ENCODE measurements at regions not wholly inside any gene's neighbourhood (a gene's known extent, or its start where the extent isn't known, plus 50 kb on each side); places are given as distances from the start of the nearest gene placed in this dataset.

DNA sequence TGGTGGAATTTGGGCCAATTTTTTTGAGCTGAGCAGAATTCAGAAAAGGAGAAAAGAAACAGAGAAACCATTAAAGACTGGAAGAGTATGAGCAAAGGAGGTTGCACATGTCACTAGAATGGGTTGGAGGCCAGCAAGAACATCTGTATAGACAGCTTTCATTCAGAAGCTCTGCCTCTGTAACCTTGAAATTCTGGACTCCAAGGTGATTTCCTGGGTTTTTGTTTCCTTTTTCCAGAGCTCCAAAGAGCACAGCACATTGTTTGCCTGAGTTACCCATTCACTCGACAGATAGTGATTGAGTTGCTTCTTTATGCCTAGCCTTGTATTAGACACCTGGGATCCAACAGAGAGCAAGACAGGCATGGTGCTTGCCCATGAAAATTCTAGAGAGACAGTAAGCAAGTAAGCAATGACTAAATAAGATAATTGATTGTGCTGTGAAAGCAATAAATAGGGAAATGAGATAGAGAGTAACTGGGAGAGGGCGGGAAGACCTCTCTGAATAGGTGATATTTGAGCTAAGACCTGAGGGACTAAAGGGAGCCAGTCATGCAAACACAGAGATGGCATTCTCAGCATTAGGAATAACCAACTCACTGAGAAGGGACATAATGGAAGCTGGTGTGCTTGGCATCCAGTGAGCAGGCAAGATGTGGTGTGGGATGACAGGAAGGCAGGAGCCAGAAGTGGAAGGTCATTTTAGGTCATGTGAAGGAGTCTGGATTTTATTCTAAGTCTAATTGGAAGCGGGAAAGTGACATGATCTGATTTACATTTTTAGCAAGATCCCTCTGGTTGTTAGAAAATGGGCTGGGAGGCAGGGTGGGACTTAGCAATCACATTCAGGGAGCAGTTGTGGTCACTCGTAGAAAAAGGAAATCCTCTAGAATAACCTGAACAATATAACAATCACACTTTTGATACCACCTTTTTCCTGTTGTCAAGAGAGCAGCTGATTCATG is 197.5 kb downstream of the HS3ST3A1 start:
- TF ChIP-seq, protein P1, sequence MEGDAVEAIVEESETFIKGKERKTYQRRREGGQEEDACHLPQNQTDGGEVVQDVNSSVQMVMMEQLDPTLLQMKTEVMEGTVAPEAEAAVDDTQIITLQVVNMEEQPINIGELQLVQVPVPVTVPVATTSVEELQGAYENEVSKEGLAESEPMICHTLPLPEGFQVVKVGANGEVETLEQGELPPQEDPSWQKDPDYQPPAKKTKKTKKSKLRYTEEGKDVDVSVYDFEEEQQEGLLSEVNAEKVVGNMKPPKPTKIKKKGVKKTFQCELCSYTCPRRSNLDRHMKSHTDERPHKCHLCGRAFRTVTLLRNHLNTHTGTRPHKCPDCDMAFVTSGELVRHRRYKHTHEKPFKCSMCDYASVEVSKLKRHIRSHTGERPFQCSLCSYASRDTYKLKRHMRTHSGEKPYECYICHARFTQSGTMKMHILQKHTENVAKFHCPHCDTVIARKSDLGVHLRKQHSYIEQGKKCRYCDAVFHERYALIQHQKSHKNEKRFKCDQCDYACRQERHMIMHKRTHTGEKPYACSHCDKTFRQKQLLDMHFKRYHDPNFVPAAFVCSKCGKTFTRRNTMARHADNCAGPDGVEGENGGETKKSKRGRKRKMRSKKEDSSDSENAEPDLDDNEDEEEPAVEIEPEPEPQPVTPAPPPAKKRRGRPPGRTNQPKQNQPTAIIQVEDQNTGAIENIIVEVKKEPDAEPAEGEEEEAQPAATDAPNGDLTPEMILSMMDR (IDR thresholded peaks at IDR 0.05; ENCODE audit: low read depth, low read length): no peak
- Histone ChIP-seq H3K27ac (no peak overlapping the region), H3K36me3 (no peaks in the 10 kb centered on the region), H3K4me3 (ENCODE audit: low read depth, low read length) (no peak overlapping the region), H3K27me3 (ENCODE audit: insufficient read depth, low read depth, severe bottlenecking) (no peaks in the 10 kb centered on the region), H3K9me3 (ENCODE audit: severe bottlenecking) (no peaks in the 10 kb centered on the region)
- no peak for DNase-seq

DNA sequence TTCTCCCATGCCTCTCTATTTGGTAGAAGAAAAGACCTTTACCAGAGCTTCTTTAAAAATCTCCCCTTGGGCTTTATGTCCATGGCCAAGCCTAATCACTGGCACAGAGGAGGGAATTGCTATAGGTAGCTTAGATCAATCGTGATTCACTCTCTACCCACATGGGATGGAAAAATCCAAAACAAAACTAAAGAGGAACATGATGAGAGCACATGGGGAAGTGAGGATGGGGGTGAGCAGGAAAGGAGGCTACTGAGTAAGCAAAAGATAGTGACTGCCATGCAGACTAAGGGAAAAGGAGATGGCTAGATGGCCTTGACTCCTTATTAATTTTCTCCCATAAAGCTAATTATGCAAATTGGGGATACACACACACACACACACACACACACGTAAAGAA is 201.2 kb downstream of the HS3ST3A1 start:
- TF ChIP-seq, protein P1 (IDR thresholded peaks at IDR 0.05; ENCODE audit: low read depth, low read length): no peak
- DNase-seq: no peak
- no peaks in the 10 kb centered on the region for H3K36me3 ChIP-seq
- H3K27ac ChIP-seq: no peak overlapping the region
- H3K9me3 ChIP-seq (ENCODE audit: severe bottlenecking): no peaks in the 10 kb centered on the region
- H3K4me3 ChIP-seq (ENCODE audit: low read depth, low read length): no peak overlapping the region
- no peaks in the 10 kb centered on the region for H3K27me3 ChIP-seq (ENCODE audit: insufficient read depth, low read depth, severe bottlenecking)

DNA sequence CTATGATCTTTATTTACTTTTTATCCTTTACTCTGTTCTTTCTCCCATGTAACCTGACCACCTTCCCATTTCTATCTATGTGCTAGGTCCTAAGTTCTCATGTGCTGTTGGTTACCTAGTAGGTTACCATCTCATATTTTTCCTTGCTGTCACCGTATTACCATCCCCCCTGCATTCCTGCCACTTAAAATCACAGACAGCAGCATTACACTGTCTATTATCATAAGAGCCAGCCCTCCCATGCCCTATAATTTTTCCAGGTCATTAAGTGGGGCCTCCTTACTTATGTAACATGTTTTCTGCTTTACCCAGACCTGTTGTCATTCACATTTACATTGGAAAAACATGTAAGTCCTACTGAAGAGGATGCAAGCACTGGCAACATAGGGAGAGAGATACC is 202.9 kb downstream of the HS3ST3A1 start:
- Histone ChIP-seq H3K4me3 (ENCODE audit: low read depth, low read length) (no peak overlapping the region), H3K9me3 (ENCODE audit: severe bottlenecking) (no peaks in the 10 kb centered on the region), H3K27me3 (ENCODE audit: insufficient read depth, low read depth, severe bottlenecking) (no peaks in the 10 kb centered on the region), H3K36me3 (no peaks in the 10 kb centered on the region), H3K27ac (no peak overlapping the region)
- TF ChIP-seq, protein P1 (IDR thresholded peaks at IDR 0.05; ENCODE audit: low read depth, low read length): no peak
- DNase-seq: no peak

DNA sequence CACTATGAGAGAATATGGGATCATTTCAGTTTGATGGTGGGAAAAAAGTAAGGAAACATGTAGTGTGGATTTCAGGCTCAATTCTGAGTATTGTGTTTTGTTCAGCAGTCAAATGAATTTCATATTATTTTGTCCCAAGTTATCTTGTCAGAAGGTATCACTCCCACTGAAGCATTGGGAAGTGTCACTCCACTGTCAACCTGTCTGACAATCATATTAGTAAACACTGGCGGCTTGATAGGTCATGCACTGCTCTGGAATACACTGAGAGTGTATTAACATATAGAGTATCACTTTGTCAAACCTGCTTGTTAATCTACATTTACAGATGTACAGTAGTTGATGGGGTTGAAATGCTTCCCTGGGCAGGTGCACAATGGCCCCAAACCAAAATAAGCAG is 203.6 kb downstream of the HS3ST3A1 start:
- no peaks in the 10 kb centered on the region for H3K36me3 ChIP-seq
- no peak overlapping the region for H3K27ac ChIP-seq
- no peak overlapping the region for H3K4me3 ChIP-seq (ENCODE audit: low read depth, low read length)
- no peaks in the 10 kb centered on the region for H3K9me3 ChIP-seq (ENCODE audit: severe bottlenecking)
- H3K27me3 ChIP-seq (ENCODE audit: insufficient read depth, low read depth, severe bottlenecking): no peaks in the 10 kb centered on the region
- TF ChIP-seq, protein P1 (IDR thresholded peaks at IDR 0.05; ENCODE audit: low read depth, low read length): no peak
- no peak for DNase-seq

DNA sequence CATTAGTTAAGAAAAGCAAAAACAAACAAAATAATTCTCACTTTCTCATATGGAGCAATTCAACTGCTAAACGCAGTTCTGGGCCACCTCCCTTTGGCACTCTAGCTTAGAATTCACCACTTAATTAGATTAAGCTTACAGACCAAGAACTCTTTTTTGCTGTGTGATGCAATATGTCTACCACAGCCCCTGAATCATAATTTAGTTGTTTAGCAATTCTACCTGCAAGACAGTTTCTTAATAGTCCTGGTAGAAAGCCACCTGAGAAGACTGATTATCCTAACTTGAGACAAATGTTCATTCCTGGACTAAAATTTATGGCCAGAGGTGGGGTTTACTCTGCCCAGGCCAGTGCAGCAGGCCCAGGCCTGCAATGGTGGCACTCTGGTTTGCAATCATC is 205.9 kb downstream of the HS3ST3A1 start:
- DNase-seq: no peak
- H3K4me3 ChIP-seq (ENCODE audit: low read depth, low read length): no peak overlapping the region
- H3K27ac ChIP-seq: no peak overlapping the region
- TF ChIP-seq, protein P1 (IDR thresholded peaks at IDR 0.05; ENCODE audit: low read depth, low read length): no peak
- H3K9me3 ChIP-seq (ENCODE audit: severe bottlenecking): no peaks in the 10 kb centered on the region
- no peaks in the 10 kb centered on the region for H3K36me3 ChIP-seq
- H3K27me3 ChIP-seq (ENCODE audit: insufficient read depth, low read depth, severe bottlenecking): no peaks in the 10 kb centered on the region
